OCI-LY7 (cell line): ENCODE measurements at regions not wholly inside any gene's neighbourhood (a gene's known extent, or its start where the extent isn't known, plus 50 kb on each side); places are given as distances from the start of the nearest gene placed in this dataset.

Source experiments
- CTCF ChIP-seq: fragments of 200-600 bp; sonication (generic); conservative IDR thresholded peaks from 2 replicates; pipeline ENCODE4 v1.5.1; 2014; ENCODE audit warnings: mild to moderate bottlenecking, antibody characterized with exemption, low read length, moderate library complexity, mixed read lengths
- EZH2phosphoT487 ChIP-seq: fragments of 200-600 bp; sonication (generic); IDR thresholded peaks from 2 replicates; pipeline ENCODE4 v1.6.1; 2018; ENCODE audit warnings: low read depth, borderline replicate concordance, mild to moderate bottlenecking, mixed run types, antibody characterized with exemption, low read length, moderate library complexity, mixed read lengths

GRCh38 chr2:113831161-113831560 lies 58.7 kb upstream of the ACTR3 start:
- TF ChIP-seq CTCF = no peak
- no peak for TF ChIP-seq EZH2phosphoT487
